H9 (cell line): ENCODE measurements at regions not wholly inside any gene's neighbourhood (a gene's known extent, or its start where the extent isn't known, plus 50 kb on each side); places are given as distances from the start of the nearest gene placed in this dataset.

Experiments
- DNase-seq: peaks from one replicate; pipeline ENCODE4 v3.0.0-alpha.2; 2017
- H2AFZ ChIP-seq: one replicate; pipeline ENCODE4 v1.6.1; 2013; ENCODE audit warnings: mild to moderate bottlenecking, low read length, control low read depth, moderate library complexity
- H2AK5ac ChIP-seq: 2 replicates; pipeline ENCODE4 v1.6.1; 2013; ENCODE audit warnings: low read length, control low read depth, mixed read lengths; ENCODE audit not compliant: insufficient read length
- H2BK120ac ChIP-seq: one replicate; pipeline ENCODE4 v1.6.1; 2013; ENCODE audit warnings: low read depth, mild to moderate bottlenecking, low read length, control low read depth, inconsistent platforms; ENCODE audit not compliant: poor library complexity, severe bottlenecking
- H2BK12ac ChIP-seq: 2 replicates; pipeline ENCODE4 v1.6.1; 2013; ENCODE audit warnings: low read length, control low read depth, mixed read lengths, low read depth; ENCODE audit not compliant: insufficient read length
- H2BK15ac ChIP-seq: 2 replicates; pipeline ENCODE4 v1.6.1; 2013; ENCODE audit warnings: low read depth, low read length, control low read depth
- H2BK20ac ChIP-seq: one replicate; pipeline ENCODE4 v1.6.1; 2013; ENCODE audit warnings: low read depth, mild to moderate bottlenecking, low read length, control low read depth, inconsistent platforms; ENCODE audit not compliant: poor library complexity, severe bottlenecking
- H2BK5ac ChIP-seq: 2 replicates; pipeline ENCODE4 v1.6.1; 2013; ENCODE audit warnings: low read length, control low read depth, mixed read lengths; ENCODE audit not compliant: insufficient read length
- H3K14ac ChIP-seq: 2 replicates; pipeline ENCODE4 v1.6.1; 2013; ENCODE audit warnings: low read length, control low read depth; ENCODE audit not compliant: insufficient read depth
- H3K18ac ChIP-seq: 2 replicates; pipeline ENCODE4 v1.6.1; 2013; ENCODE audit warnings: low read depth, mild to moderate bottlenecking, mixed read lengths, low read length, control low read depth; ENCODE audit not compliant: insufficient read length
- H3K23ac ChIP-seq: 2 replicates; pipeline ENCODE4 v1.6.1; 2013; ENCODE audit warnings: low read length, control low read depth, mixed read lengths, low read depth; ENCODE audit not compliant: insufficient read length
- H3K23me2 ChIP-seq: 2 replicates; pipeline ENCODE4 v1.6.1; 2013; ENCODE audit warnings: low read depth, mild to moderate bottlenecking, mixed read lengths, low read length, control low read depth; ENCODE audit not compliant: insufficient read length, poor library complexity, severe bottlenecking
- H3K27ac ChIP-seq: 2 replicates; pipeline ENCODE4 v1.5.1; 2013; ENCODE audit warnings: low read length, control low read depth, mixed read lengths, low read depth; ENCODE audit not compliant: insufficient read length
- H3K27me3 ChIP-seq: 2 replicates; pipeline ENCODE4 v1.6.1; 2013; ENCODE audit warnings: low read length, control low read depth, inconsistent platforms; ENCODE audit not compliant: insufficient read depth
- H3K4ac ChIP-seq: 2 replicates; pipeline ENCODE4 v1.6.1; 2013; ENCODE audit warnings: low read depth, mild to moderate bottlenecking, control low read depth, inconsistent platforms, low read length, moderate library complexity
- H3K4me1 ChIP-seq: 2 replicates; pipeline ENCODE4 v1.6.1; 2013; ENCODE audit warnings: low read length, control low read depth, inconsistent platforms; ENCODE audit not compliant: insufficient read depth
- H3K4me2 ChIP-seq: 2 replicates; pipeline ENCODE4 v1.6.1; 2013; ENCODE audit warnings: low read length, control low read depth, mixed read lengths; ENCODE audit not compliant: insufficient read length, insufficient read depth
- H3K56ac ChIP-seq: 2 replicates; pipeline ENCODE4 v1.6.1; 2013; ENCODE audit warnings: low read depth, mild to moderate bottlenecking, mixed read lengths, low read length, control low read depth; ENCODE audit not compliant: insufficient read length
- H3K79me1 ChIP-seq: 2 replicates; pipeline ENCODE4 v1.6.1; 2013; ENCODE audit warnings: low read depth, mild to moderate bottlenecking, moderate library complexity, low read length, control low read depth, inconsistent platforms; ENCODE audit not compliant: insufficient read depth, poor library complexity, severe bottlenecking
- H3K79me2 ChIP-seq: 2 replicates; pipeline ENCODE4 v1.6.1; 2013; ENCODE audit warnings: low read length, control low read depth, inconsistent platforms; ENCODE audit not compliant: insufficient read depth
- H3K9ac ChIP-seq: 2 replicates; pipeline ENCODE4 v1.6.1; 2013; ENCODE audit warnings: low read length, control low read depth, mixed read lengths; ENCODE audit not compliant: insufficient read length; ENCODE audit errors: extremely low read depth
- H3K9me3 ChIP-seq: one replicate; pipeline ENCODE4 v1.6.1; 2013; ENCODE audit warnings: low read depth, low read length, inconsistent platforms; ENCODE audit not compliant: control insufficient read depth
- H3T11ph ChIP-seq: one replicate; pipeline ENCODE4 v1.6.1; 2013; ENCODE audit warnings: mild to moderate bottlenecking, low read length, control low read depth, inconsistent platforms
- H4K20me1 ChIP-seq: one replicate; pipeline ENCODE4 v1.6.1; 2013; ENCODE audit not compliant: control insufficient read depth, insufficient read length, insufficient read depth
- H4K5ac ChIP-seq: 2 replicates; pipeline ENCODE4 v1.6.1; 2013; ENCODE audit warnings: low read depth, mild to moderate bottlenecking, mixed read lengths, low read length, control low read depth; ENCODE audit not compliant: insufficient read length
- H4K8ac ChIP-seq: replicated peaks from 2 replicates; pipeline ENCODE4 v1.6.1; 2013; ENCODE audit warnings: low read length, control low read depth, mixed read lengths, low read depth; ENCODE audit not compliant: insufficient read length
- H4K91ac ChIP-seq: 2 replicates; pipeline ENCODE4 v1.6.1; 2013; ENCODE audit warnings: low read depth, mild to moderate bottlenecking, moderate library complexity, mixed read lengths, low read length, control low read depth; ENCODE audit not compliant: insufficient read length
- H3K27ac Mint-ChIP-seq, 3 experiments: 2 replicates in 2 of 3; 3 replicates in 1 of 3; pipeline ENCODE4 v1.8.0; 2020 to 2021; ENCODE audit warnings: mixed read lengths in 3 of 3, mild to moderate bottlenecking in 1 of 3, moderate library complexity in 1 of 3
- H3K27me3 Mint-ChIP-seq: 2 replicates; pipeline ENCODE4 v1.8.0; 2021; ENCODE audit warnings: low read depth, mild to moderate bottlenecking, moderate library complexity, mixed read lengths
- H3K36me3 Mint-ChIP-seq, 3 experiments: 2 replicates in 2 of 3; 3 replicates in 1 of 3; pipeline ENCODE4 v1.8.0; 2020 to 2021; ENCODE audit warnings: low read depth in 3 of 3, mixed read lengths in 3 of 3; ENCODE audit not compliant: insufficient read depth in 1 of 3
- H3K4me1 Mint-ChIP-seq, 2 experiments: 2 replicates each; pipeline ENCODE4 v1.8.0; 2020; ENCODE audit warnings: mixed read lengths in 2 of 2
- H3K4me3 Mint-ChIP-seq, 2 experiments: 2 replicates in 1 of 2; 3 replicates in 1 of 2; pipeline ENCODE4 v1.8.0; 2020 to 2021; ENCODE audit warnings: mild to moderate bottlenecking in 2 of 2, mixed read lengths in 2 of 2, moderate library complexity in 1 of 2
- H3K9me3 Mint-ChIP-seq, 2 experiments: 2 replicates in 1 of 2; 3 replicates in 1 of 2; pipeline ENCODE4 v1.8.0; 2020; ENCODE audit warnings: mild to moderate bottlenecking in 2 of 2, mixed read lengths in 2 of 2, moderate library complexity in 1 of 2
- CTCF ChIP-seq: fragments of 200-600 bp; sonication (generic); conservative IDR thresholded peaks from 3 replicates; pipeline ENCODE4 v1.8.0; 2021; ENCODE audit warnings: antibody characterized with exemption, mild to moderate bottlenecking
- WGBS: extraction: QIAGEN DNeasy Blood & Tissue Kit; methylation state at CpG from one replicate; pipeline ENCODE4 v1.1.7; 2013; ENCODE audit warnings: missing lambda C conversion rate, low lambda C conversion rate, mixed read lengths; ENCODE audit not compliant: insufficient read length; ENCODE audit errors: extremely low coverage; 5-methylcytosine and 5-hydroxymethylcytosine counted together

GRCh38 chr6:139982195-139982594, 607.7 kb upstream of the CITED2 start:
- Histone ChIP-seq H3K27ac (no peak overlapping the region), H3K23me2 (no peaks in the 10 kb centered on the region), H2BK12ac (no peak overlapping the region), H3K9me3 (no peaks in the 10 kb centered on the region), H4K8ac (no peak overlapping the region), H3K79me1 (no peaks in the 10 kb centered on the region), H2AFZ (no peak overlapping the region), H4K5ac (no peak overlapping the region), H3K9ac (no peak overlapping the region), H3K79me2 (no peaks in the 10 kb centered on the region), H3K4ac (no peak overlapping the region), H3K18ac (no peak overlapping the region), H3K56ac (no peak overlapping the region), H4K20me1 (no peaks in the 10 kb centered on the region), H4K91ac (no peak overlapping the region), H2BK120ac (no peak overlapping the region), H3K4me1 (peaks cover 6% of the 10 kb centered on the region; the same call in 1 of the 2 replicates), H2BK15ac (no peak overlapping the region), H3K4me2 (no peak overlapping the region), H2BK20ac (peak overlapping the region; percentile 60), H2BK5ac (no peak overlapping the region), H2AK5ac (no peak overlapping the region), H3K27me3 (no peaks in the 10 kb centered on the region), H3K14ac (no peak overlapping the region), H3K23ac (no peak overlapping the region), H3T11ph (no peak overlapping the region)
- WGBS = no CpG with 5 or more reads among the region's 1 CpG
- no peak for DNase-seq
- Mint-ChIP-seq H3K27ac (peak overlapping the region; percentile 55 to 93 (median 71); a peak in 5 of 7 replicates), H3K36me3 (no peaks in the 10 kb centered on the region), H3K4me1 (peaks cover 32 to 34% of the 10 kb centered on the region in 2 experiments), H3K9me3 (no peaks in the 10 kb centered on the region), H3K4me3 (peak overlapping the region in 1 of 2 experiments; percentile 38; a peak in 1 of 5 replicates), H3K27me3 (no peaks in the 10 kb centered on the region)
- TF ChIP-seq CTCF = no peak
